Endodermal cell (in vitro differentiated cells): ENCODE measurements at regions not wholly inside any gene's neighbourhood (a gene's known extent, or its start where the extent isn't known, plus 50 kb on each side); places are given as distances from the start of the nearest gene placed in this dataset.

Source experiments
- DNase-seq: peaks from one replicate; pipeline ENCODE4 v3.0.0-alpha.2; 2017
- H3K27ac ChIP-seq: 2 replicates; pipeline ENCODE4 v1.5.1; 2013; ENCODE audit warnings: mild to moderate bottlenecking, low read depth, low read length, moderate library complexity
- H3K27me3 ChIP-seq: 2 replicates; pipeline ENCODE4 v1.6.1; 2013; ENCODE audit warnings: mild to moderate bottlenecking, low read length, moderate library complexity; ENCODE audit not compliant: insufficient read depth, control insufficient read depth, poor library complexity, severe bottlenecking
- H3K36me3 ChIP-seq: 2 replicates; pipeline ENCODE4 v1.7.0; 2013; ENCODE audit warnings: mild to moderate bottlenecking, low read length, moderate library complexity; ENCODE audit not compliant: control insufficient read depth, insufficient read depth
- H3K4me1 ChIP-seq: one replicate; pipeline ENCODE4 v1.7.0; 2013; ENCODE audit warnings: low read length; ENCODE audit not compliant: control insufficient read depth, insufficient read depth
- H3K4me3 ChIP-seq: 2 replicates; pipeline ENCODE4 v1.5.1; 2013; ENCODE audit warnings: mild to moderate bottlenecking, low read length, moderate library complexity
- H3K9ac ChIP-seq: 2 replicates; pipeline ENCODE4 v1.6.1; 2013; ENCODE audit warnings: mild to moderate bottlenecking, low read length, moderate library complexity; ENCODE audit not compliant: poor library complexity, severe bottlenecking; ENCODE audit errors: extremely low read depth
- H3K9me3 ChIP-seq: 2 replicates; pipeline ENCODE4 v1.6.1; 2013; ENCODE audit warnings: mild to moderate bottlenecking, low read length, moderate library complexity; ENCODE audit not compliant: control insufficient read depth
- H3K27ac Mint-ChIP-seq: 2 replicates; pipeline ENCODE4 v1.8.0; 2020; ENCODE audit warnings: mixed read lengths
- H3K27me3 Mint-ChIP-seq: 2 replicates; pipeline ENCODE4 v1.8.0; 2021; ENCODE audit warnings: mild to moderate bottlenecking, mixed read lengths; ENCODE audit not compliant: insufficient read depth
- H3K36me3 Mint-ChIP-seq: 2 replicates; pipeline ENCODE4 v1.8.0; 2020; ENCODE audit warnings: low read depth, mixed read lengths
- H3K4me1 Mint-ChIP-seq: 2 replicates; pipeline ENCODE4 v1.8.0; 2020; ENCODE audit warnings: mixed read lengths
- H3K4me3 Mint-ChIP-seq: 2 replicates; pipeline ENCODE4 v1.8.0; 2020; ENCODE audit warnings: mild to moderate bottlenecking, moderate library complexity, mixed read lengths
- H3K9me3 Mint-ChIP-seq: 2 replicates; pipeline ENCODE4 v1.8.0; 2020; ENCODE audit warnings: mild to moderate bottlenecking, mixed read lengths
- CTCF ChIP-seq: fragments of 200-600 bp; sonication (generic); conservative IDR thresholded peaks from 2 replicates; pipeline ENCODE4 v1.5.0; 2021; ENCODE audit warnings: antibody characterized with exemption, mild to moderate bottlenecking
- WGBS, 2 experiments: methylation state at CpG; one replicate each; pipeline versions ENCODE4 v1.1.5 to v1.1.7; 2013; ENCODE audit warnings: missing lambda C conversion rate in 2 of 2, mixed read lengths in 1 of 2; ENCODE audit not compliant: insufficient coverage in 1 of 2, insufficient read length in 1 of 2; 5-methylcytosine and 5-hydroxymethylcytosine counted together

GRCh38 chr20:22771706-22772105, 187.3 kb upstream of the FOXA2 start:
- Histone ChIP-seq H3K36me3 (no peaks in the 10 kb centered on the region), H3K27ac (no peak overlapping the region), H3K9me3 (peaks cover 4% of the 10 kb centered on the region), H3K4me1 (peaks cover 23% of the 10 kb centered on the region), H3K27me3 (no peaks in the 10 kb centered on the region), H3K9ac (no peak overlapping the region), H3K4me3 (no peak overlapping the region)
- WGBS, 2 experiments = 83 to 94% methylated on average over 1 to 5 of the region's 5 CpGs
- no peak overlapping the region for H3K27ac Mint-ChIP-seq
- no peaks in the 10 kb centered on the region for H3K36me3 Mint-ChIP-seq
- no peak for DNase-seq
- H3K4me3 Mint-ChIP-seq = no peak overlapping the region
- no peak for TF ChIP-seq CTCF
- no peaks in the 10 kb centered on the region for H3K27me3 Mint-ChIP-seq
- H3K9me3 Mint-ChIP-seq = peaks cover 2% of the 10 kb centered on the region
- H3K4me1 Mint-ChIP-seq = peaks cover 41% of the 10 kb centered on the region

- Histone ChIP-seq H3K27ac (no peak overlapping the region), H3K9ac (no peak overlapping the region), H3K9me3 (peaks cover 4% of the 10 kb centered on the region), H3K36me3 (no peaks in the 10 kb centered on the region), H3K4me3 (no peak overlapping the region), H3K27me3 (no peaks in the 10 kb centered on the region), H3K4me1 (peaks cover 20% of the 10 kb centered on the region)
- Mint-ChIP-seq H3K9me3 (peaks cover 2% of the 10 kb centered on the region), H3K4me1 (peaks cover 41% of the 10 kb centered on the region), H3K27me3 (no peaks in the 10 kb centered on the region), H3K27ac (no peak overlapping the region), H3K36me3 (no peaks in the 10 kb centered on the region), H3K4me3 (no peak overlapping the region)
- 75 to 85% methylated on average over 3 of the region's 3 CpGs for WGBS, 2 experiments
- no peak for TF ChIP-seq CTCF
- DNase-seq = no peak
Measured at GRCh38 chr20:22773344-22773743, 189.0 kb upstream of the FOXA2 start.

- Histone ChIP-seq H3K9ac (no peak overlapping the region), H3K27me3 (no peaks in the 10 kb centered on the region), H3K27ac (no peak overlapping the region), H3K4me1 (peaks cover 19% of the 10 kb centered on the region), H3K36me3 (no peaks in the 10 kb centered on the region), H3K9me3 (peaks cover 4% of the 10 kb centered on the region), H3K4me3 (no peak overlapping the region)
- no peak for TF ChIP-seq CTCF
- Mint-ChIP-seq H3K36me3 (no peaks in the 10 kb centered on the region), H3K4me1 (peaks cover 34% of the 10 kb centered on the region), H3K27ac (no peak overlapping the region), H3K27me3 (no peaks in the 10 kb centered on the region), H3K4me3 (no peak overlapping the region), H3K9me3 (peaks cover 2% of the 10 kb centered on the region)
- no peak for DNase-seq
- WGBS, 2 experiments = no CpG with 5 or more reads among the region's 1 CpG
Measured at GRCh38 chr20:22775256-22775655, 190.9 kb upstream of the FOXA2 start.
